Osteocyte (in vitro differentiated cells): ENCODE measurements at regions not wholly inside any gene's neighbourhood (a gene's known extent, or its start where the extent isn't known, plus 50 kb on each side); places are given as distances from the start of the nearest gene placed in this dataset.

Experiments
- DNase-seq: peaks from one replicate; pipeline ENCODE4 v3.0.0; 2021; ENCODE audit warnings: mixed read lengths; ENCODE audit not compliant: unreplicated experiment; ENCODE audit errors: extremely low spot score
- H3K27ac Mint-ChIP-seq: one replicate; pipeline ENCODE4 v1.8.0; 2021; ENCODE audit warnings: mild to moderate bottlenecking, mixed read lengths; ENCODE audit not compliant: unreplicated experiment
- H3K27me3 Mint-ChIP-seq: one replicate; pipeline ENCODE4 v1.8.0; 2021; ENCODE audit warnings: mixed read lengths; ENCODE audit not compliant: unreplicated experiment
- H3K36me3 Mint-ChIP-seq: one replicate; pipeline ENCODE4 v1.8.0; 2021; ENCODE audit warnings: mixed read lengths; ENCODE audit not compliant: unreplicated experiment
- H3K4me1 Mint-ChIP-seq: one replicate; pipeline ENCODE4 v1.8.0; 2021; ENCODE audit warnings: mixed read lengths; ENCODE audit not compliant: unreplicated experiment
- H3K4me3 Mint-ChIP-seq: one replicate; pipeline ENCODE4 v1.8.0; 2021; ENCODE audit warnings: mild to moderate bottlenecking, moderate library complexity, mixed read lengths; ENCODE audit not compliant: unreplicated experiment
- H3K9me3 Mint-ChIP-seq: one replicate; pipeline ENCODE4 v1.8.0; 2021; ENCODE audit warnings: mixed read lengths; ENCODE audit not compliant: unreplicated experiment
- TF ChIP-seq, protein P1 (sequence below): fragments of 200-600 bp; sonication (generic); IDR thresholded peaks from 2 replicates; pipeline ENCODE4 v1.5.0; 2021; ENCODE audit warnings: antibody characterized with exemption, mild to moderate bottlenecking, moderate library complexity

DNA sequence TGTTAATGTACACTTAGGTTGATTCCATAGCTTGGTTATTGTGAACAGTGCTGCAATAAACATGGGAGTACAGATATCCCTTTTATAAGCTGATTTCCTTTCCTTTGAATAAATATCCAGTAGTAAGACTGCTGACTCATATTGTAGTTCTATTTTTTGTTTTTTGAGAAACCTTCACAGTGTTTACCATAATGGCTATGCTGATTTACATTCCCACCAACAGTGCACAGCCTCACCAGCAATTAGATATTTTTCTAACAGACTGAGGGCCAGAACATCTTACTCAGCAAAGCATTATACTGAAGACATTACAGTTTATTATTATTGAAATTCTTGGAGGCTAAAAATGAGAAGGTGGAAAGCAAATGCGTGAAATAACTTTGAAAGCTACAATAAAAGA is 187.3 kb upstream of the HEY2 start:
- Mint-ChIP-seq H3K27me3 (no peaks in the 10 kb centered on the region), H3K4me3 (no peak overlapping the region)

DNA sequence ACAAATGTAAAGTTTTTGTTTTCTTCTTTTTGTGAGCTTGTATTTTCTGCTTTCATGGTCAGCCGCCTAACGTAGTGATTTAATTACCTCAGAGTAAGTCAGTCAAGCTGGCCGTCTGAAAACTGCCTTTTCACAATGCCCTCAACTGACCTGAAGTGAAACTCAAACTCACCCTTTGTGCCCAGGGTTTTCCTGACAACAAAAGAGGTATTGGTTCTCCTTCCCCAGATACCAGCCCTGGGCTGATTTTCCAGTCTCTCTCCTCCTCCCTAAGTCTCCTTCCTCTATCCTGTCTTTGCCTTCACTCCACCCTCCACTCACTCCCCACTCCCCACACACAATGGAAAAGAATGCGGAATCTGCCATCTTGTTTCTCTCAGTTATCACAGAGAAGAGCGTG is 184.5 kb upstream of the HEY2 start:
- TF ChIP-seq, protein P1, sequence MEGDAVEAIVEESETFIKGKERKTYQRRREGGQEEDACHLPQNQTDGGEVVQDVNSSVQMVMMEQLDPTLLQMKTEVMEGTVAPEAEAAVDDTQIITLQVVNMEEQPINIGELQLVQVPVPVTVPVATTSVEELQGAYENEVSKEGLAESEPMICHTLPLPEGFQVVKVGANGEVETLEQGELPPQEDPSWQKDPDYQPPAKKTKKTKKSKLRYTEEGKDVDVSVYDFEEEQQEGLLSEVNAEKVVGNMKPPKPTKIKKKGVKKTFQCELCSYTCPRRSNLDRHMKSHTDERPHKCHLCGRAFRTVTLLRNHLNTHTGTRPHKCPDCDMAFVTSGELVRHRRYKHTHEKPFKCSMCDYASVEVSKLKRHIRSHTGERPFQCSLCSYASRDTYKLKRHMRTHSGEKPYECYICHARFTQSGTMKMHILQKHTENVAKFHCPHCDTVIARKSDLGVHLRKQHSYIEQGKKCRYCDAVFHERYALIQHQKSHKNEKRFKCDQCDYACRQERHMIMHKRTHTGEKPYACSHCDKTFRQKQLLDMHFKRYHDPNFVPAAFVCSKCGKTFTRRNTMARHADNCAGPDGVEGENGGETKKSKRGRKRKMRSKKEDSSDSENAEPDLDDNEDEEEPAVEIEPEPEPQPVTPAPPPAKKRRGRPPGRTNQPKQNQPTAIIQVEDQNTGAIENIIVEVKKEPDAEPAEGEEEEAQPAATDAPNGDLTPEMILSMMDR = no peak
- H3K9me3 Mint-ChIP-seq = no peaks in the 10 kb centered on the region
- no peak for DNase-seq
- H3K27ac Mint-ChIP-seq = no peak overlapping the region
- H3K36me3 Mint-ChIP-seq = peaks cover 2% of the 10 kb centered on the region
- peaks cover 34% of the 10 kb centered on the region for H3K4me1 Mint-ChIP-seq
- no peaks in the 10 kb centered on the region for H3K27me3 Mint-ChIP-seq
- H3K4me3 Mint-ChIP-seq = no peak overlapping the region

More for the DNA sequence above, 187.3 kb upstream of the HEY2 start:
- TF ChIP-seq, protein P1 = no peak
- Mint-ChIP-seq H3K36me3 (peaks cover 2% of the 10 kb centered on the region), H3K27ac (peak overlapping the region; percentile 12), H3K4me1 (peaks cover 23% of the 10 kb centered on the region), H3K9me3 (no peaks in the 10 kb centered on the region)
- no peak for DNase-seq

DNA sequence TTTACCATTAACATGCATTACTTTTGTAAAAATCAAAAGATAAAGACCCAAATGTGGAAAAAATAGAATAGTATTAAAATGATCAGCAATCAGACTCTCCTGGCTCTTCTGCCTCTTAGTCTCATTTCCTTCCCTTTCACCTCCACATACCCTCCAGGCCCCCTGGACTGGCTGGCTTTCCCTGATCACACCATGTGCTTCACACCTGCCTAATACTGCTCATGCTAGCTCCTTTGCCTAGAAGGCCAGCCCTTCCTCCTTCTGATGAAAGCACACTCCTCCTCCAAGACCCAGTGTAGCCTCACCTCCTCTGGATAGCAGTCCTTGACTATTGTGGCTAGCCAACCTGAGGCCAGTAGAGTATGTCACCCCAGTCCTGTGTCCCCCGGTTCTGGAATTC is 182.0 kb upstream of the HEY2 start:
- H3K4me1 Mint-ChIP-seq = peaks cover 40% of the 10 kb centered on the region
- no peak for DNase-seq
- H3K4me3 Mint-ChIP-seq = no peak overlapping the region

DNA sequence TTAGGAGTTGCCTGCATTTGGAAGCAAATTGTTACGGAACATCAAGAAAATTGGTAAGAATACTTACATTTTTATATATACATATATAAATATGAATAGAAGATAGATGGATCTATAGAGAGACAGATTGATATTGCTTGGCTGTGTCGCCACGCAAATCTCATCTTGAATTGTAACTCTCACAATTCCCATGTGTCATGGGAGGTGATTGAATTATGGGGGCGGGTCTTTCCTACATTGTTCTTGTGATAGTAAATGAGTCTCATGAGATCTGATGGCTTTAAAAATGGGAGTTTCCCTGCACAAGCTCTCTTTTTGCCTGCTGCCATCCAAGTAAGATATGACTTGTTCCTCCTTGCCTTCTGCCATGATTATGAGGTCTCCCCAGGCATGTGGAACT is 180.8 kb upstream of the HEY2 start:
- TF ChIP-seq, protein P1 = no peak
- peaks cover 2% of the 10 kb centered on the region for H3K36me3 Mint-ChIP-seq
- DNase-seq = no peak
- H3K27ac Mint-ChIP-seq = peak overlapping the region; percentile 73
- H3K4me1 Mint-ChIP-seq = peaks cover 34% of the 10 kb centered on the region
- H3K4me3 Mint-ChIP-seq = no peak overlapping the region
- no peaks in the 10 kb centered on the region for H3K27me3 Mint-ChIP-seq
- no peaks in the 10 kb centered on the region for H3K9me3 Mint-ChIP-seq

More for the DNA sequence above, 182.0 kb upstream of the HEY2 start:
- H3K27ac Mint-ChIP-seq = no peak overlapping the region
- no peaks in the 10 kb centered on the region for H3K27me3 Mint-ChIP-seq
- TF ChIP-seq, protein P1 = no peak
- H3K9me3 Mint-ChIP-seq = no peaks in the 10 kb centered on the region
- H3K36me3 Mint-ChIP-seq = peaks cover 2% of the 10 kb centered on the region

DNA sequence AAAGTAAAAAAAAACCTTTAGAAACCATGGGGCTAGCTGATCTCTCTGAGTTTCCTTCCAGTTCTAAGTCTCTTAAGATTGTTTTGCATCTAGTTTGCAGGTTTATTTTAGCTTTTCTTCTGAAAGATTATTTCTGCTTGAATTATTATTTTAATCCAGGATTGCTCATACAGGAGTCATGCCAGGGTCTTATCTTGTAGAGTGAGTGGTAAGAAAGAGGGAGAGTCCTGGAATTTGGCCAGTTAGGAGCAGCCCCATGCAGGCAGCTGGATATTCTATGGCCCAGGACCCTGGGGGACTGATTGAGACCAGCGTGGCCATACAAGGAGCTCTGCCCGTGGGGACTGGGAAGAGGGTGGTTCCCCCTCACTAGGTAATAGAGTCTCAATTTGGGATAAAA is 178.9 kb upstream of the HEY2 start:
- Mint-ChIP-seq H3K9me3 (no peaks in the 10 kb centered on the region), H3K27me3 (no peaks in the 10 kb centered on the region), H3K4me3 (no peak overlapping the region), H3K27ac (peak overlapping the region; percentile 73), H3K36me3 (no peaks in the 10 kb centered on the region), H3K4me1 (peaks cover 29% of the 10 kb centered on the region)
- TF ChIP-seq, protein P1 = no peak
- DNase-seq = no peak
